ENCODE measurements at regions not wholly inside any gene's neighbourhood (a gene's known extent, or its start where the extent isn't known, plus 50 kb on each side); places are given as distances from the start of the nearest gene placed in this dataset.
A peak's percentile ranks its signal among the peaks of the same experiment; 100 is the strongest.

GRCh38 chr6:63492476-63492875 lies 79.8 kb upstream of the LOC128125822 start:
- TF ChIP-seq, protein P1, sequence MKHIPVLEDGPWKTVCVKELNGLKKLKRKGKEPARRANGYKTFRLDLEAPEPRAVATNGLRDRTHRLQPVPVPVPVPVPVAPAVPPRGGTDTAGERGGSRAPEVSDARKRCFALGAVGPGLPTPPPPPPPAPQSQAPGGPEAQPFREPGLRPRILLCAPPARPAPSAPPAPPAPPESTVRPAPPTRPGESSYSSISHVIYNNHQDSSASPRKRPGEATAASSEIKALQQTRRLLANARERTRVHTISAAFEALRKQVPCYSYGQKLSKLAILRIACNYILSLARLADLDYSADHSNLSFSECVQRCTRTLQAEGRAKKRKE (CRISPR knock-in tag; IDR thresholded peaks at IDR 0.05; ENCODE audit: low read depth): no peak
- TF ChIP-seq CEBPB (IDR thresholded peaks at IDR 0.05) (no peak), MYC (IDR thresholded peaks at IDR 0.05; ENCODE audit: borderline replicate concordance, low read length) (no peak), EHF (CRISPR knock-in tag; IDR thresholded peaks at IDR 0.05) (no peak), ZC3H11A (IDR thresholded peaks at IDR 0.05) (no peak), CHD4 (IDR thresholded peaks at IDR 0.05; ENCODE audit: borderline replicate concordance) (no peak), RARB (CRISPR knock-in tag; IDR thresholded peaks at IDR 0.05) (no peak), ZNF302 (CRISPR knock-in tag; IDR thresholded peaks at IDR 0.05) (no peak), MAFK (IDR thresholded peaks at IDR 0.05; ENCODE audit: partially characterized antibody) (no peak), ESRRA (IDR thresholded peaks at IDR 0.05; ENCODE audit: borderline replicate concordance, low read length) (no peak)
- TF ChIP-seq, protein P2, sequence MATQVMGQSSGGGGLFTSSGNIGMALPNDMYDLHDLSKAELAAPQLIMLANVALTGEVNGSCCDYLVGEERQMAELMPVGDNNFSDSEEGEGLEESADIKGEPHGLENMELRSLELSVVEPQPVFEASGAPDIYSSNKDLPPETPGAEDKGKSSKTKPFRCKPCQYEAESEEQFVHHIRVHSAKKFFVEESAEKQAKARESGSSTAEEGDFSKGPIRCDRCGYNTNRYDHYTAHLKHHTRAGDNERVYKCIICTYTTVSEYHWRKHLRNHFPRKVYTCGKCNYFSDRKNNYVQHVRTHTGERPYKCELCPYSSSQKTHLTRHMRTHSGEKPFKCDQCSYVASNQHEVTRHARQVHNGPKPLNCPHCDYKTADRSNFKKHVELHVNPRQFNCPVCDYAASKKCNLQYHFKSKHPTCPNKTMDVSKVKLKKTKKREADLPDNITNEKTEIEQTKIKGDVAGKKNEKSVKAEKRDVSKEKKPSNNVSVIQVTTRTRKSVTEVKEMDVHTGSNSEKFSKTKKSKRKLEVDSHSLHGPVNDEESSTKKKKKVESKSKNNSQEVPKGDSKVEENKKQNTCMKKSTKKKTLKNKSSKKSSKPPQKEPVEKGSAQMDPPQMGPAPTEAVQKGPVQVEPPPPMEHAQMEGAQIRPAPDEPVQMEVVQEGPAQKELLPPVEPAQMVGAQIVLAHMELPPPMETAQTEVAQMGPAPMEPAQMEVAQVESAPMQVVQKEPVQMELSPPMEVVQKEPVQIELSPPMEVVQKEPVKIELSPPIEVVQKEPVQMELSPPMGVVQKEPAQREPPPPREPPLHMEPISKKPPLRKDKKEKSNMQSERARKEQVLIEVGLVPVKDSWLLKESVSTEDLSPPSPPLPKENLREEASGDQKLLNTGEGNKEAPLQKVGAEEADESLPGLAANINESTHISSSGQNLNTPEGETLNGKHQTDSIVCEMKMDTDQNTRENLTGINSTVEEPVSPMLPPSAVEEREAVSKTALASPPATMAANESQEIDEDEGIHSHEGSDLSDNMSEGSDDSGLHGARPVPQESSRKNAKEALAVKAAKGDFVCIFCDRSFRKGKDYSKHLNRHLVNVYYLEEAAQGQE (IDR thresholded peaks at IDR 0.05): no peak
- Histone ChIP-seq H3K4me1 (peaks cover 50% of the 10 kb centered on the region), H3K27ac (peak overlapping the region; percentile 58 to 78; a peak in 4 of 6 replicates), H3K4me3 (no peak overlapping the region), H3K9me3 (no peaks in the 10 kb centered on the region), H3K4me2 (peak overlapping the region; percentile 42; the same call in 2 of the 3 replicates)
- CTCF ChIA-PET: no interaction called here
- DNase-seq (ENCODE audit: low read depth in 1 of 2, low spot score in 1 of 2) (peak in 1 of 2 experiments; percentile 12), FAIRE-seq (no peak), ATAC-seq (peak in 1 of 2 experiments; percentile 40; a peak in 1 of 6 replicates)
- POLR2A ChIA-PET: interaction anchor here (0.6 kb wide), 1 partner anchor 67 kb away, joined by 4 read pairs; no protein-coding TSS in a partner anchor
- WGBS (ENCODE audit: missing lambda C conversion rate): 15% methylated on average over 2 of the region's 2 CpGs

GRCh38 chr6:63493557-63493956 lies 78.7 kb upstream of the LOC128125822 start:
- Histone ChIP-seq H3K4me3 (no peak overlapping the region), H3K4me1 (peaks cover 47% of the 10 kb centered on the region), H3K9me3 (no peaks in the 10 kb centered on the region), H3K4me2 (peak overlapping the region; percentile 42), H3K27ac (peak overlapping the region; percentile 58 to 78; a peak in 5 of 6 replicates)
- DNase-seq (ENCODE audit: low read depth in 1 of 2, low spot score in 1 of 2) (peak in 1 of 2 experiments; percentile 9), ATAC-seq (peak; percentile 30 to 45; a peak in 3 of 6 replicates), FAIRE-seq (peak; percentile 13)
- POLR2A ChIA-PET: interaction anchor here (0.7 kb wide), 2 partner anchors 16 to 52 kb away, joined by 5 read pairs; no protein-coding TSS in a partner anchor
- TF ChIP-seq ZNF302 (CRISPR knock-in tag; IDR thresholded peaks at IDR 0.05): no peak
- no peak for TF ChIP-seq TP53 (CRISPR knock-in tag; IDR thresholded peaks at IDR 0.05)
- TF ChIP-seq EHF (CRISPR knock-in tag; IDR thresholded peaks at IDR 0.05): no peak
- TF ChIP-seq CEBPB (IDR thresholded peaks at IDR 0.05): no peak
- TF ChIP-seq FOXS1 (CRISPR knock-in tag; IDR thresholded peaks at IDR 0.05): no peak
- TF ChIP-seq POLR2AphosphoS2 (conservative IDR thresholded peaks at IDR 0.05; ENCODE audit: low read length): no peak
- TF ChIP-seq GATA3 (IDR thresholded peaks at IDR 0.05; ENCODE audit: borderline replicate concordance): no peak
- TF ChIP-seq HOXB13 (CRISPR knock-in tag; IDR thresholded peaks at IDR 0.05; ENCODE audit: low read depth): no peak
- no peak for TF ChIP-seq HEYL (CRISPR knock-in tag; IDR thresholded peaks at IDR 0.05)
- TF ChIP-seq FOSL2 (IDR thresholded peaks at IDR 0.05): no peak
- no peak for TF ChIP-seq FOSL2 (CRISPR knock-in tag; IDR thresholded peaks at IDR 0.05)
- TF ChIP-seq HOXB5 (CRISPR knock-in tag; IDR thresholded peaks at IDR 0.05): no peak
- no peak for TF ChIP-seq POLR2A (IDR thresholded peaks at IDR 0.05; ENCODE audit: low read length)
- no peak for TF ChIP-seq JUN (IDR thresholded peaks at IDR 0.05)
- CTCF ChIA-PET: interaction anchor here (1.1 kb wide), 1 partner anchor 24 kb away, joined by 3 read pairs; no protein-coding TSS in a partner anchor
- WGBS (ENCODE audit: missing lambda C conversion rate): 17% methylated on average over 1 of the region's 1 CpG

Data from A549 (cell line).